ENCODE measurements at regions not wholly inside any gene's neighbourhood (a gene's known extent, or its start where the extent isn't known, plus 50 kb on each side); places are given as distances from the start of the nearest gene placed in this dataset.

GRCh38 chr1:234972411-234973191, 156.0 kb downstream of the TOMM20 start:
- peak; percentile 53 for DNase-seq

GRCh38 chr1:234971586-234972297, 156.9 kb downstream of the TOMM20 start:
- no peak for DNase-seq

GRCh38 chr1:234970731-234971476, 157.7 kb downstream of the TOMM20 start:
- DNase-seq, result peak; percentile 90

- no peak for DNase-seq
These were observed 158.3 kb downstream of the TOMM20 start for GRCh38 chr1:234970401-234970730.

- DNase-seq, result peak; percentile 85
These were observed 158.8 kb downstream of the TOMM20 start for GRCh38 chr1:234969581-234970400.

- no peak for DNase-seq
These were observed 159.6 kb downstream of the TOMM20 start for GRCh38 chr1:234969011-234969441.

- no peak for DNase-seq
These were observed 160.2 kb downstream of the TOMM20 start for GRCh38 chr1:234968451-234968850.

GRCh38 chr1:234967121-234967520, 161.5 kb downstream of the TOMM20 start:
- no peak for DNase-seq

- DNase-seq, result peak; percentile 35
These were observed 163.5 kb downstream of the TOMM20 start for GRCh38 chr1:234965111-234965510.

GRCh38 chr1:234963904-234964702, 164.5 kb downstream of the TOMM20 start:
- peak; percentile 53 for DNase-seq

- peak; percentile 57 for DNase-seq
These were observed 165.3 kb downstream of the TOMM20 start for GRCh38 chr1:234963180-234963903.

GRCh38 chr1:234962340-234962989, 166.2 kb downstream of the TOMM20 start:
- DNase-seq, result peak; percentile 82

GRCh38 chr1:234961456-234962339, 166.9 kb downstream of the TOMM20 start:
- peak; percentile 38 for DNase-seq

GRCh38 chr1:234960722-234961455, 167.7 kb downstream of the TOMM20 start:
- DNase-seq, result no peak

- DNase-seq, result no peak
These were observed 169.7 kb downstream of the TOMM20 start for GRCh38 chr1:234958706-234959657.

GRCh38 chr1:234958066-234958705, 170.5 kb downstream of the TOMM20 start:
- DNase-seq, result peak; percentile 79

Measured in islet precursor cell (in vitro differentiated cells).